Kidney (tissue), 13 donors: ENCODE measurements at regions not wholly inside any gene's neighbourhood (a gene's known extent, or its start where the extent isn't known, plus 50 kb on each side); places are given as distances from the start of the nearest gene placed in this dataset.

ENCODE experiments used
- DNase-seq, 5 donors: peaks; one replicate each; pipeline ENCODE4 v3.0.0-alpha.2; 2013 to 2020
- FAIRE-seq: peaks from 2 replicates; lab custom pipeline; 2012; peaks lifted over from hg19 to GRCh38; lab: Jason Lieb, UNC
- H3K27ac ChIP-seq, 2 donors: one replicate each; pipeline ENCODE4 v1.7.0; 2013; ENCODE audit warnings: low read depth in 2 of 2, low read length in 2 of 2, inconsistent platforms in 1 of 2
- H3K27me3 ChIP-seq: one replicate; pipeline ENCODE4 v1.7.1; 2013; ENCODE audit warnings: low read length, inconsistent platforms; ENCODE audit not compliant: control insufficient read depth, insufficient read depth
- H3K36me3 ChIP-seq, 3 donors: one replicate each; pipeline versions ENCODE4 v1.7.0 to v1.7.1; 2013; ENCODE audit warnings: low read length in 3 of 3, control low read depth in 1 of 3, inconsistent platforms in 1 of 3; ENCODE audit not compliant: insufficient read depth in 3 of 3, control insufficient read depth in 2 of 3
- H3K4me1 ChIP-seq, 3 donors: one replicate each; pipeline versions ENCODE4 v1.7.0 to v1.7.1; 2013; ENCODE audit warnings: low read length in 3 of 3, inconsistent platforms in 1 of 3, low read depth in 1 of 3; ENCODE audit not compliant: control insufficient read depth in 2 of 3, insufficient read depth in 2 of 3
- H3K4me3 ChIP-seq, 3 donors: one replicate each; pipeline versions ENCODE4 v1.7.0 to v1.8.1; 2013; ENCODE audit warnings: low read length in 3 of 3, control low read depth in 1 of 3, inconsistent platforms in 1 of 3
- H3K9ac ChIP-seq, 3 donors: one replicate each; pipeline versions ENCODE4 v1.7.0 to v1.7.1; 2013; ENCODE audit warnings: low read length in 3 of 3, control low read depth in 1 of 3, inconsistent platforms in 1 of 3
- H3K9me3 ChIP-seq, 3 donors: one replicate each; pipeline versions ENCODE4 v1.7.0 to v1.7.1; 2013; ENCODE audit warnings: low read length in 3 of 3, control low read depth in 1 of 3, inconsistent platforms in 1 of 3; ENCODE audit not compliant: control insufficient read depth in 2 of 3, insufficient read depth in 1 of 3
- CTCF ChIP-seq: IDR thresholded peaks from 3 replicates; pipeline ENCODE4 v1.5.1; 2012; ENCODE audit warnings: mild to moderate bottlenecking, moderate library complexity, borderline replicate concordance; ENCODE audit not compliant: insufficient read depth; ENCODE audit errors: extremely low read depth
- intact Hi-C: fragments of 100-400 bp; cut with DNase I; formaldehyde crosslinking; loops from one replicate; pipeline ENCODE4 v1.11.1; 2022
- donor health status: control.
- donor health status: control.
- donor health status: control.
- donor health status: control.
- donor health status: control.
- donor health status: DM: yes; HTN: yes; CAD: no.
- donor health status: Normal renal cell carcinoma (clear cell type).

DNA sequence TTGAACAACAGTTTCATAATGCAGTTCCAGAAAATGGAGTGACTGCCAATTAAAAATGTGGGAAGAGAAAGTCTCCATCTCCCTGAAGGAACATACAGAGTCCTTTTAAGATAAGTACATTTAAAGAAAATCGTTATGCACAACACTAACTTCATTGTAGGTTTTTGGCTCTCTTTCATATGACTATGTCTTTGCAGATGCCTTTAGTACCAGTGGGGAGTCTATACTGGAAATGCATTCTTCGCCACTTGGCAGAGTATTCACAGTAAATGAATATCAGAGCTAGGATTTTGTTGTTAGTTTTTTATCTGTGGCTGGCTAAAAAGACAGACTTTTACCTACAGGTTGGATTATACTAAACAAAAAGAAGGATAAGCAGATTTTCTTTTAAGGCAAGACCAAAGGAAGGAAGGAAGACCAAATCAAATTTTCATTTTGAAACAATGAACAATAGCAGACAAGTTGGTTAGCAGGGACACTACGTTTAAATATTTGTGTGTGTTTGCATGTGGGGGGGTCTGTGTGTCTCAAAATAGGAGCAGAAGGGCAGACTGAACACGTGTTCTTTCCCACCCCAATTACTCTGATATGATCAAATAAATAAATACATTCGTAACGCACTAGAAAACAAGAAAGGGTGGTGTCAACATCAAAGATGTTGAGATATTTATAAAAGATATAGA, 124.5 kb downstream of the BTG1 start:
- no peaks in the 10 kb centered on the region for H3K9me3 ChIP-seq
- H3K27me3 ChIP-seq: no peaks in the 10 kb centered on the region
- no peaks in the 10 kb centered on the region for H3K36me3 ChIP-seq
- no peaks in the 10 kb centered on the region for H3K4me1 ChIP-seq
- FAIRE-seq (no peak), DNase-seq (no peak)
- TF ChIP-seq CTCF: no peak
- no peak overlapping the region for H3K4me3 ChIP-seq
- intact Hi-C loops: no loop called here
- H3K27ac ChIP-seq: no peak overlapping the region
- H3K9ac ChIP-seq: no peak overlapping the region

GRCh38 chr12:92019491-92020277, 126.0 kb downstream of the BTG1 start:
- DNase-seq (no peak), FAIRE-seq (no peak)
- no peak overlapping the region for H3K27ac ChIP-seq
- H3K4me1 ChIP-seq: no peaks in the 10 kb centered on the region
- no peaks in the 10 kb centered on the region for H3K36me3 ChIP-seq
- intact Hi-C loops: no loop called here
- H3K27me3 ChIP-seq: no peaks in the 10 kb centered on the region
- TF ChIP-seq CTCF: no peak
- H3K9ac ChIP-seq: no peak overlapping the region
- H3K4me3 ChIP-seq: no peak overlapping the region
- H3K9me3 ChIP-seq: no peaks in the 10 kb centered on the region

DNA sequence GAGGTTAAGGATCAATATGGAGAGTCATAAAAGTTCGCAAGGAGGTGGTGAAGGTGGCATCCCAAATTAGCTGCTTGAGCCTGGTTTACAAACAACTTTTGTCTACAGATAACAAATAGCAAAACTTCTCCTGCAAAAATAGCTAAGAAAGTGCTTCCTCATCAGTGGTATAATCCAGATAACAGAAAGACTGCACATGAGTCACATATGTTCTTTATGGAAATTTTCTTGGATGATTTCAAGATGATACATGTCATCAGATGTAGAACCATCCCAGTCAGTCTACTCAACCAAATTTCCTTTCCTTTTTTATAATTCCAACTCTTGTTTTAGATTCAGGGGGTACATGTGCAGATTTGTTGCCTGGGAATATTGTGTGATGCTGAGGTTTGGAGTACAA, 133.0 kb downstream of the BTG1 start:
- no peak for TF ChIP-seq CTCF
- Histone ChIP-seq H3K4me3 (no peak overlapping the region), H3K36me3 (no peaks in the 10 kb centered on the region), H3K9me3 (no peaks in the 10 kb centered on the region), H3K27me3 (no peaks in the 10 kb centered on the region), H3K9ac (no peak overlapping the region), H3K4me1 (no peaks in the 10 kb centered on the region), H3K27ac (no peak overlapping the region)
- intact Hi-C loops: no loop called here
- FAIRE-seq (no peak), DNase-seq (no peak)
